Testis (tissue), 2 donors: ENCODE measurements at regions not wholly inside any gene's neighbourhood (a gene's known extent, or its start where the extent isn't known, plus 50 kb on each side); places are given as distances from the start of the nearest gene placed in this dataset.

Source experiments
- POLR2A ChIP-seq: fragments of 450-650 bp; IDR thresholded peaks from one replicate; pipeline ENCODE4 v1.6.1; 2017; ENCODE audit warnings: antibody characterized with exemption, mild to moderate bottlenecking, moderate library complexity
- TF ChIP-seq, protein P1 (sequence below), 3 experiments: fragments of 450-650 bp in 2 of 3; fragments of 200-600 bp in 1 of 3; sonication (generic) in 1 of 3; IDR thresholded peaks; one replicate each; pipeline ENCODE4 v1.5.1; 2016 to 2019; ENCODE audit warnings: antibody characterized with exemption in 3 of 3, mild to moderate bottlenecking in 2 of 3, moderate library complexity in 1 of 3

DNA sequence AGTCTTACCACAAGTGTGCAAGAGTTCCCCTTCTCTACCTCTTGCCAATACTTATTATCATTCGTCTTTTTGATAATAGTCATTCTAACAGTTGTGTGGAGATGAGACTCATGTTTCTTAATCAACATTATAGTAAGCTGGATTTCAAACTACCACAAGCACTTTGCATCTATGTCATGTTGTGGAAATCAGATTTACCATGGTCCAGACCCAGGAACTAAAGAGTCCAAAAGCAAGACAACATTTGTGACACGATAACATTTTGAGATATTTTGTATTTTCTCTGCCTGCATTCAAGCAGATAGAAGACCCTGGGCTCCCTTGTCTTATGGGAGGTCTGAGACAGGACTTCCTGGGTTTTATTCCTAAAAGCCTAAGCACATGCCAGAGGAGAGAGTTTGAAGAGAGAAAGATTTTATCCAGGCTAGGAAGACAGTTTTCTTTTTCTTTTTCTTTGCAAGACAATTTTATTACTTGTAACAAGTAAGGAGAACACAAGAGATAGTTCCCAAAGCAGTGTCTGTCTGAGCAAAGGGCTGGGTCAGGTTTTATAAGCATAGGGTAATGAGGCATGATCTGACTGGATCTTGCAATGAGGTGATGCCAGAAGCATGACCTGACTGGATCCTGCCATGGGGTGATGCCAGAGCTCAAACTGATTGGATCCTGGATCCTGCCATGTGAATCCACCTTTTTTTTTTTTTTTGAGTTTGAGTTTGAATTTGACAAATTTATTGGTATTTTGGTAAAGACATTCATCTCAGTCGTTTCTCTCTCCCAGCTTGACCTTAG is 180.5 kb upstream of the HMGA2 start:
- TF ChIP-seq, protein P1, sequence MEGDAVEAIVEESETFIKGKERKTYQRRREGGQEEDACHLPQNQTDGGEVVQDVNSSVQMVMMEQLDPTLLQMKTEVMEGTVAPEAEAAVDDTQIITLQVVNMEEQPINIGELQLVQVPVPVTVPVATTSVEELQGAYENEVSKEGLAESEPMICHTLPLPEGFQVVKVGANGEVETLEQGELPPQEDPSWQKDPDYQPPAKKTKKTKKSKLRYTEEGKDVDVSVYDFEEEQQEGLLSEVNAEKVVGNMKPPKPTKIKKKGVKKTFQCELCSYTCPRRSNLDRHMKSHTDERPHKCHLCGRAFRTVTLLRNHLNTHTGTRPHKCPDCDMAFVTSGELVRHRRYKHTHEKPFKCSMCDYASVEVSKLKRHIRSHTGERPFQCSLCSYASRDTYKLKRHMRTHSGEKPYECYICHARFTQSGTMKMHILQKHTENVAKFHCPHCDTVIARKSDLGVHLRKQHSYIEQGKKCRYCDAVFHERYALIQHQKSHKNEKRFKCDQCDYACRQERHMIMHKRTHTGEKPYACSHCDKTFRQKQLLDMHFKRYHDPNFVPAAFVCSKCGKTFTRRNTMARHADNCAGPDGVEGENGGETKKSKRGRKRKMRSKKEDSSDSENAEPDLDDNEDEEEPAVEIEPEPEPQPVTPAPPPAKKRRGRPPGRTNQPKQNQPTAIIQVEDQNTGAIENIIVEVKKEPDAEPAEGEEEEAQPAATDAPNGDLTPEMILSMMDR (IDR thresholded peaks at IDR 0.05) = no peak
- no peak for TF ChIP-seq POLR2A
